NCI-H1930 (cell line): ENCODE measurements at regions not wholly inside any gene's neighbourhood (a gene's known extent, or its start where the extent isn't known, plus 50 kb on each side); places are given as distances from the start of the nearest gene placed in this dataset.

Experiments
- DNase-seq, 2 experiments: peaks; one replicate each; lab custom pipeline; 2025; lab: John Stamatoyannopoulos, UW

DNA sequence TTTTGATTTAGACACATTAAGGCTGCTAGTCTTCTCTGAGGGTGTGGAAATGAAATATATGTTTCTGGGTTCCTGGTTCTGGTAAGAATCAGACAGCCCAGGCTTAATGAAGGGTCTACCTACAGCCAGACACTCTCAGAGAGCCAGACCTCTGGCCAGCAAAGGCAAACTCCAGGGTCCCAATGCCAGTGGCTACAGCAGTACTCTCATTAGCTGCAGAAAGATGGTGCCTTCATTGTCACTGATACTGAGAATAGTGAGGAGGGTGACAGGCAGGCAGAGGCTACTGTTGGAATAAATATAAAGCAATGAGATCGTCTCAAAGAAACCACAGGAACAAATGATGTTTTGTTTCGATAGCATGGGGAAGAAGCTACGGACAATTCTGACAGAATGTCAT, 437.6 kb downstream of the GPM6A start:
- DNase-seq: no peak

DNA sequence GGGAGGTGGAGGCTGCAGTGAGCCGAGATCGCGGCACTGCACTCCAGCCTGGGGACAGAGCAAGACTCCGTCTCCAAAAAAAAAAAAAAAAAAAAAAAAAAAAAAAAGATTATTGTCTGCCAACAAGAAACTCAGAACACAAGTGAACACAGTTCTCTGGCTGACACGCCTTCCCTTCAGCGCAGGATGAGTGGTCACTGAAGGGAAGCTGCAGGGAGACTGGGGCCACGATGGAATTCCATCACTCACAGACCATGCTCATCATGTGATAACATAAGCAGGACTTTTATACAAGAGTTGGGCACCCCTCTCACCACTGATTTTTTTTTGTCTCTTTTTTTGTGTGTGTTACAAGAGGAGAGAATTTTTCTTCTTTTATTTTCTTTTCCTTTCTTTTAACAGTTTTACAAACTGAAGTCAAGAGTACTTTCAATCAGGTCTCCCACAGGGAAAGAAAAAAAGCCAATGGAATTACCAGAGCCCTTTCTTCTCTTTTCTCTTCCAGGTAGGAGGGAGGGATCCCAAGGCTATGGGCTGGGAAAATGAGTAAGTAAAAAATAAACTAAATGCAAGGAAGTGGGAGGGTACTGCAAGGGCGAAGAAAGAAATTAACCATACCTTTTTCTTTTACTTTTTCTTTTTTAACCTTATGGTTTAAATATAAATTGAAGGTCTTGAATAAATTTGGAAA, 435.6 kb downstream of the GPM6A start:
- DNase-seq: no peak

DNA sequence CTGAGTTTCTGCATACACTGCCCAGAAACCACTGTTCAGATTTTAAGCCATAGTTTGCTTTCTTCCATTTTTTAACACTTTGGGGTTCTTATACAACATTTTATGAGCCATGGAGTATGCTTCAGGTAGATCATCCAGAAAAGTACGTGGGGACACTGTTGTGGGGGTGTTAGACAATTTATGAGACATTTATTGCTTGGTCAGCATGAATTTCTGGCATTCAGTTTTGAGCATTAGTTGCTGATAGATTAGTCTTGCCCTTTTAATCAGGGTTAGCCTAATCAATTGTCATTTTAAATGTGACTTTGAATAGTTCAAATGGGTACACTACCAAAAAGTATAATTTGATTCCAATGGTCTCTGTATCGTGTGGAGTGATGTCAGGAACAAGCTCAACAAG, 434.9 kb downstream of the GPM6A start:
- no peak for DNase-seq

DNA sequence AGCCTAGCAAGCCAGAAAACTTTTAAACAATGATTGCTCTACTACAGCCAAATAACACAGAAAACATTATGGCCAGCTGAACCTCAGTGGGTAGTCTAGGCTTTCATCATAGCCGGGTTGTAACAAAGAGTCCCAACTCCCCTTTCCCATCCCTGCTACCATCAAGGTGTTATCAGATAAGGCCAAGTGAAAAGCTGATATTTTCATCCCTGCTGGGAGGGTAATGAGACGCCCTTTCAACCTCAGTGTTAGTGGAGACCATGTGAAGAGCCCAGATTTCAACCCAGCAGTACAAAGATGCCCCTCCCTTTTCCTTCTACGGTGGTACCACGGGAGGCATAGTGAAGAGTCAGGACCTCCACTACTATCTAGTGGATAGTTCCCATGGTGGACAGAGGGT, 433.7 kb downstream of the GPM6A start:
- no peak for DNase-seq

DNA sequence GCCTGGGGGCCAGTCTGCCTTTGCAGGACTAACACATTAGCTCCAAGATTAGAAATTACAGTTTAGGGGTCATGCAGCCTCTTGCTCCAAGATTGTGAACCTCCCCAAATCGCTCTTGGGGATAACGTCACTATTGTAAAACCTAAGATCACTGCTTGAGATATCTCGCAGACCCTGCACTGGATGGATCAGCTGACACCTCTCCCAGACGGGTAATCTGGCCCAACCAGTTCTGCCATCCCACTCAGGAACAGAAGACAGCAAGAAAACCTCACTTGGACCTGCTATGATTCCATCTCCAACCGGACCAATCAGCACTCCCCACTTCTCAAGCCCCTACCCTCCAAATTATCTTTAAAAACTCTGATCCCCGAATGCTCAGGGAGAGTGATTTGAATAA, 431.2 kb downstream of the GPM6A start:
- no peak for DNase-seq

DNA sequence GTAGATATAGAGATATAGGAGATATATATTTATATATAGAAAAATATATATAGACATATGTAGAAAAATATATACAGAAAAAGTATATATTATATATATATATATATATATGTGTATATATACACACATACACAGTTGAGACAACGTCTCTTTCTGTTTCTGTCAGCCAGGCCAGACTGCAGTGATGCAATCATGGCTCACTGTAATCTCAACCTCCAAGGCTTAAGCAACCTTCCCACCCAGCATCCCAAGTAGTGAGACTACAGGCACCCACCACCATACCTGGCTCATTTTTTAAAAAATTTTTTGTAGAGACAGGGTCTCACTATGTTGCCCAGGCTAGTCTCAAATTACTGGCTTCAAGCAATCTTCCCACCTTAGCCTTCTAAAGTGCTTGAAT, 426.3 kb downstream of the GPM6A start:
- no peak for DNase-seq

DNA sequence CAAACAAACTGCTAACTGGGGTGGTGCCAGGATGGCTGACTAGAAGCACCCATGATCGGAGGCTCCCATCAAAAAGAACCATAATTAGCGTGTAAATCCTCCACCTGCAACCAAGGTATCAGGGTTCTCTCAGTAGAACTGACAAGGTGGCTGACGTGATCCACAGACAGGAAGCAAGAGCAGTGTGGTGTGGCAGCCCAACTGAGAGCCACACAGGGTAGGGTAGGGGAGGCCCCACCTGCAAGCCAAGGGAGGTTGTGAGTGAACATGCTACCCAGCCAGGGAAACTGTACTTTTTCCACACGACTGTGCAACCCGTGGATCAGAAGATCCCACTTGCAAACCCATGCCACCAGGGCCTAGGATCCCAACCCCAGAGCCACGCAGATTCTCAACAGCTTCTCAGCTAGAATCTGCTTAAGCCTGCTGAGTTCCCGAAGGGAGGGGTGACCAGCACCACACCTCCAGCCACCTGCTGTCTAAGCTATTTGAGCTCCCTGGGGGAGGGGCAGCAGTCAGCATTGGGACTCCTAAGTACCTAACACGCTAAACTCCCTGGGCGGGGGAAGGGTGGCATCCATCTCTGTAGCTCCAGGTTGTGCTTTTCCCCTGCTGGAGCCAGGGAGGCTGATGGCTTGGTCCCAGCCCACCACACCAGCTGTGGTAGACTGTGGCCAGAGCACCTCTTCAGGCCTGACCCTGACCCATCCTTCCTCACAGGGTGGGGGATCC, 425.1 kb downstream of the GPM6A start:
- no peak for DNase-seq

DNA sequence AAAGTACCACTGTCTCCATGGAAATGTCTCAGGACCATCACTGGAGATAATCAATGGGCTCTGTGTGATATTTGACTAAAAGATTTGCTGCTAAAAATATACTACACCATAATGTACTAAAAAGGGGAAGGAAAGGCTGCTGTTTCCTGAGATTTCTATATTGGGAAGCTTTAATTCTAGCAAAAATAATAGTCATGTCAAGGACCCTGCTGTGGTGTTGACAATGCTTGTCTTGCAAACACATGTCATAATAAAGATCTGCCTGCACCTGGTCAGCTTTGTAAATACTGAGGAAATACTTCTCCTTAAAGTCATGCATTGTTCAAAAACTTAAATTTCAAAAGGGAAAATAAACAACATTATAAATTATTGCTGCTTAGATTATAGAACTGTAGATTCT, 417.9 kb downstream of the GPM6A start:
- no peak for DNase-seq

DNA sequence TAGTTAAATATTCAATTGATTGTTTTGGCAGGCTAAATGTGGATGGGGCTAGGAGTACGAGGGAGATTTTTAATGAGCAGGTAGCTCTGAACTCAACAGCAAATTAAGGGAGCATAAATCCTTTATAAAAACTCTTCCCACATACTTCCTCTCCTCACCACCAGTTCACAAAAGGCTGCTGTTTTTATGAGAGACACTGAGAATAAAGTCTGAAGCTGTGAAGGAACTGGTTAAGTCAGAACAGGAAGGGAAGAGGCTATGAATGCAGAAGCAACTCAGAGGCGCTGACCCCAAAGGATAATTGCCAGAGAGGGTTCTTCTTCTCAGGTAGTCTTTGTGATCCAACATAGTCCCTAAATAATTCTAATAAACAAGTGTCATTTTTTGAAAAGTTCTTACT, 406.1 kb downstream of the GPM6A start:
- DNase-seq: no peak

DNA sequence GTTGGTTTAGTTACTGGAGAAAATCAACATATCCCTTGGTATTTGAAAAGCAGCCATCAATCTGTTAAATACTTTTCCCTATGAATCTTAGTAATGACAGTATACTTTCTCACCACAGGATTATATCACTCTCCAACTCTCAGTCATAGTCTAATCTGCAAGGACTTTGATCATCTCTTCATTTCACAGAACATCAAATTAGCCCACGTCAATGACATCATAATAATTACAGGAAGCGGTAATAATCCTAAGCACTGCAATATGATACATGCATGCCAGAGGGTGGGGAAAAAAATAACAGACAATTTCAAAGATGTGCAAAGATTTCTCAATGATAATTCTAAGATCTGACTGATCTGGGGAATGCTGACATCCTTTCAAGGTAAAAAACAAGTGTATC, 404.1 kb downstream of the GPM6A start:
- DNase-seq: no peak

DNA sequence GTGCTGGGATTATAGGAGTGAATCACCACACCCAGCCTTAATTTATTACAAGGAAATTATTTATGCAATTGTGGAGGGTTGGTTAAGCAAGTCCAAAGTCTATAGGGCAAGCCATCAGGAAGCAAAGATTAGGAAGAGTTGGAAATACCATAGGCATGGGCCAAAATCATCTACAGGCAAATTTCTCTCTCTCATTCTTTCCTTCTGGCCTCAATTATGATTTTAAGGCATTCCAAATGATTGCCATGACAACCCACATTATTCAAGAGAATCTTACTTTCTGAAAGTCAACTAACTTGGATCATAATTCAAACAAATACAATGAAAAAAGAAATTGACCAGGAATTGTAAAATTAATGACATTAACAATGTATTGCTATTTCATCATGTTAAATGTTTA, 400.8 kb downstream of the GPM6A start:
- no peak for DNase-seq

DNA sequence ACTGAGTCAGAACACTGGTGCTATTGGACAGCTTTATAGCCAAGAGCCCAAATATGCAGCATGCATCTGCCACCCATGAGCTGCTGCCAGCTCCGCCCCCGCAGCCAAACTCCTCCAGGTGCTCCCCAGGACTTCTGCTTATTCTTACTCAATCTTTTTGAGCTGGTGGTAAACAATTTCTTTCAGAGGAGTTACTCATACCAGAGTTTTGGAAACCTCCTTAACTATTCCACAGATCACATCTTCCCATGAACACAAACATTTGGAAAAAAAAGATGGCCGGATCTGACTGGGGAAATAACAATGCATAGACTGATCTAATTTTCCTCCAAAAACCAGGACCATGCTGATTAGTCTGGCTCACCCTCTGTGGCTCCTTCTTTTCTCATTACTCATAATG, 399.9 kb downstream of the GPM6A start:
- DNase-seq: no peak

DNA sequence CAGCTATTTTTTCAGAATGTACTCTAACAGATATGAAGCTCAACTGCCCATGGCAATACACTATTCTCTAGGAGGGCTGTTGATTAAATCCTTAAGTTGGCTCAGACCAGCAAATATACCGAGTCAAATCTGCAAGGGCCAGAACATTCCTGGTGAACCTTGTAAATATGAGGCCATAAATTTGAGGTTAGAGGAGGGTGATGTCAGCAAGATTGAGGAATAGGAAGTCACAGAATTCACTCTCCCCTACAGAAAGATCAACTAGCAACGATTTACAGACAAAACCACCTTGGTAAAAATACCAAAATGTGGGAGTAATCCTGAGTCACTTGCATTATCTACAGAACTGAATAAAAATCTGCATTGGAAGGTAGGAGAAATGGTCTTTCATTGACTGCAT, 399.3 kb downstream of the GPM6A start:
- no peak for DNase-seq

DNA sequence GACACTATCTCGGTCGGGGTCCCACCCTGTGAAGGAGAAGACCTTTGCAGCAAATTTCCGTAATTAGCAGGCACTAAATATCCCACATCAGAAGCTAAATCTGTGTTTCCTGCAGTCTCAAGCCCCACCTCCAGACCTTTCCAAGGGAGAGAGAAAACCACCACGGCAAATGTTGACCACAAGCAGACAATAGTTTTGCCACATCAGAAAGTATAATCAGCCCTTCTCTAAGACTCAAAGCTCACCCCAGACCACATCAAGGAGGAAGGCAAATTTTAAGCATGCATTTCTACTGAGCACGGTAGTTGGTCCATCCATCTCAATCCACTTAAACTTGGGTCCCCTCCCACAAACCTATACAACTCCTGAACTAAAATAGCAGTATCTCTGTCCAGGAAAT, 398.5 kb downstream of the GPM6A start:
- DNase-seq: no peak

DNA sequence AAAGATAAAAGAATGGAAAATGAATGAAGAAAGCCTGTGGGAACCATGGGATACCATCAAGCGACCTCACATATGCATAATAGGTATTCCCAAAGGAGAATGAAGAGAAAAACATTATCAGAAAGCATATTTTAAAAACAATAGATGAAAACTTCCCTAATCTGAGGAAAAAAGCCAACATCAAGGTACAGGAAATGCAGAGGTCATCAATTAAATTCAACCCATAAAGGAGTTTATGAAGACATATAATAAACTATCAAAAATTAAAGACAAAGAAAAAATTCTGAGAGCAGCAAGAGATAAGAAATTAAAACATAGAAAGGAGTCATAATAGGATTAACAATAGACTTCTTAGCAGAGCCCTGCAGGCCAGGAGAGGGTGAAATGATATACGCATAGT, 397.5 kb downstream of the GPM6A start:
- no peak for DNase-seq

DNA sequence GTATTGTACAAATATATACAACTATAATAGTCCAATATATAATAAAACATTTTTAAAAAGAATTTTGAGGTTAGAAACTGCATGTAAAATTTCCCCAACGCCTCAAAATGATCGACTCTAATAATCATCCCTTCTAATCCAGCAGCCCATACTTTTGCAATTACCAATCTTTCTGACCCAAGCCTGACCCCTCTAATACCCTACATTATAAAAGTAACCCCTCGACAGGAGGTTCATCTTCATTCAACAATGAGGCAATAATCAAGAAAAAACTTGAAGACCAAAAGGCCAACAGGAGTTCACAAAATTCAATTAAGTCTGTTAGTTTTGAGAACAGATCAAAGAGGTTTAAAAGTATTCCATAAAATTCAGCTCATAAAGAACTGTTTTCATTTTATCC, 393.5 kb downstream of the GPM6A start:
- DNase-seq: no peak

DNA sequence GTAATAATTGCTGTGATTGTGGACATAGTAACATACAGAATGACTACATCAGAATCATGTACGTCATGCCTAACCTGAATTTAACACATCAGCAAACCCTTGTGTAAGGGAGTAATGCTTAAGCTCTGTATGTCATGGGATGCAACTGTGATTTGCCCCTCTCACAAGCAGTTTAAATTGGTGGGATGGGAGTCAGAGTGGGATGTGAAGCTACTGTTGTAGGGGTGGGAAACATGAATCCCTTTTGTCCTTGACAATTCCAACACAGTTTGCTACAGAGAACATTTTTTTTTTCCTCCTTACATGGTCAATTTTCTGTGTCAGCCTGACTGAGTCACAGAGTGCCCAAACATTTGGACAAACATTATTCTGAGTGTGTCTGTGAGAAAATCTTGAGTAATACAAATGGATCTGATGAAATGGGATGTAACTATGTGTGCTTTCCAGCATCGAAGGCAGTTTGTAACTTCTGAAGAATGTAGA, 392.8 kb downstream of the GPM6A start:
- DNase-seq: peak in 1 of 2 experiments; percentile 20

DNA sequence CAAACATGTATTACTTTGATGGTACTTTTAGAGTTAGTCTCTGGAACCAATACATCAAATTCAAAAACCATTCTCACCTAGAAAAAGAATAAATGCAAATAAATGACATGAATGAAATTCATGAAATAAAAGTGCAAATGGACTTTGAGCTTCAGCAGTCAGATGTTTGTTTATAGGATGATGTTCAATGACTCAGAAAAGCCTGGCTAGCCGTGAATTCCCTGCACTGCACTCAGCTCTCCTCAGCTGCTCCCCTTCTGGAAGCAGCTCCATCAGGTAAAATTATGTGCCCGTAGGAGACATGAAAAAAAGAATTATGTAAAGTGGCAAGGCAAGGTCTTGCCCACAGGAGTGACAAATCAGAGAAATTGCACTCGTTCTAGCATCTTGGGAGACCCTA, 390.6 kb downstream of the GPM6A start:
- no peak for DNase-seq

DNA sequence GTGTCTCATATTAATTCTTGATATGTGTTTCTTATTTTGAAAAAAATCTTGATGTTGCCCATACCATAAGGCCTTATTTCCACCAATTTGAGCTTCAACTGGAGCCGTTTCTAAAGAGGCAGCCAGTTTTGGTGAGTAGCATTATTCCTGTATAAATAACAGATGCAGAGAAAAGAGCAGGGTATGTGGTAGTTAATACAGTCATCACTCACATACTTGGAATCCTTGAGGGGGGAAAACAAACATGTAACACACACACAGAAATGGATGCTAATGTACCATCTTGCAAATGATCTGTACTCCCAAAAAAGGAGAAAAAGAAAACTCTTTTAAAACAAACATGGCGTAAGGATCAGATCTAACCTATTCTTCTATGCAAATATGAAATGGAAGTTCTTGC, 389.7 kb downstream of the GPM6A start:
- no peak for DNase-seq

DNA sequence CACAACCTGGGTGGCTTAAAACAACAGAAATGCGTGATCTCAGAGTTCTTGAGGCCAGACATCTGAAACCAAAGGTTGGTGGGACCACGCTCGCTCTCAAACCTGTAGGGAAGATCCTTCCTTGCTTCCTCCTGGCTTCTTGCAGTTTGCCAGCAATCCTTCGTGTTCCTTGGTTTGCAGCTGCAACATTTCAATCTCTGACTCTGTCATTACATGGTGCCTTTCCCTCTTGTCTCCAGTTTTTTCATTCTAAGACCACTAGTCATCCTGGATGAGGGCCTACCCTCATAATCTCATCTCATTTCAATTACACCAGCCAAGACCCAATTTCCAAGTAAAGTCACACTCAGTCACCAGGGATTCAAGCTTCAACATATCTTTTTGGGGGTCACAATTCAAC, 388.0 kb downstream of the GPM6A start:
- no peak for DNase-seq

DNA sequence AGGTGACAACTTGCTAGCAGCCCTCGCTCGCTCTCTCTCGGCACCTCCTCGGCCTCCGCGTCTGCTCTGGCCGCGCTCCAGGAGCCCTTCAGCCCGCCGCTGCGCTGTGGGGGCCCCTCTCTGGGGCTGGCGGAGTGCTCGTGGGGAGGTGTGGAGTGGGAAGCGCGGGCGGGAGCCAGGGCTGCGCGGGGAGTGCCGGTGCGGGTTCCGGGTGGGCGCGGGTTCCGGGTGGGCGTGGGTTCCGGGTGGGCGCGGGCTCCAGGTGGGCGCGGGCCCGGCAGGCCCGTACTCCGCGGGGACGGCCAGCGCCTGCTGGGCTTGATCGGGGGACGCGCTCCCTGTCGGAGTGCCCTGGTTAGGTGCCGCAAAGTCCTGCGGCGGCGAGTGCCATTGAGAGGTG, 384.3 kb downstream of the GPM6A start:
- DNase-seq: no peak

DNA sequence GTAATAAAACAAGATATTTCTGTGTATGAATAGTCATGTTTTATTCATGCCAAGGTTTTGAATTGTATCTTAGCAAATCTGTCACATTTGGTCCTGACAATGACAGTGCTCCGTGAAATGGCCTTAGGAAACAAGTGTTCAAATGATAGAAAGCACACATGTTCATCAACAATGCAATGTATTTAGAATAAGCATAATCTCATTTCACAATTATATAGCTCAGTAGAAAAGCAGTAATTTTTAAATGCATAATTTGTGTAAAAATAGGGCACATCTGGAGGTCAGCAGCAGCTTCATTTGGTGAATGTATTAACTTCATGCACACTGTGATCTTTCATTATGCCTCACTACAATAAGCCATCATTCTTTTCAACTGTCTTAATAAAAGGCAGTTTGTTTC, 380.4 kb downstream of the GPM6A start:
- no peak for DNase-seq

DNA sequence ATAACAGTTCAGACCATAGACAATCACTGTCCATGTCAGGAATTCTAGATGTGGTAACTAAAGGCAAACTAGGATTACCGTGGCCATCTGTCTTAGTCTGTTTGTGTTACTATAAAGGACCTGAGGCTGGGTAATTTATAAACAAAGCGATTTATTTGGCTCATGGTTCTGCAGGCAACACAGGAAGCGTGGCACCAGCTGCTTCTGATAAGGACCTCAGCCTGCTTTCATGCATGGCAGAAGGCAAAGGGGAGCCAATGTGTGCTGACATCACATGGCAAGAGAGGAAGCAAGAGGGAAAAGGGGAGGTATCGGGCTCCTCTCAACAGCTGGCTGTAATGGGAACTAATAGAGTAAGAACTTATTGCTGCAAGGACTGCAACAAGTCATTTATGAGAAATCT, 376.7 kb downstream of the GPM6A start:
- peak; percentile 5 to 21 for DNase-seq

DNA sequence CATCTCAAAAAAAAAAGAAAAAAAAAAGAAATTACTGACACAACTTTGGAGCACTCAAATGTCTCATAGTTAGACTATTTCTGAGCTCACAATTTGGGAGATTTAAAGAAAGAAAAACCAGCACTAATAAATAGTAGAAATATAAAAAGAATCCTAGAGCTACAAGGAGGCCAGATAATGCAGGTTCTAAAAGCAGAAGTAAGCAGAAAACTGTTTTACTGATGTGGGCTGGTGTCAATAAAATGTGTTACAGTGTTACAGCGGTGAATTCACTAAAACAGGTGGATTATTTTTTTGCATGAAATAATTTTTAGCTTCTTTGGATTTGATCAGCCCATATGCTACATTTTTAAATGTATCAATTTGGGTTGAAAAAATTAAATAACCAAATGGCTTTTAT, 375.9 kb downstream of the GPM6A start:
- no peak for DNase-seq
